Vagina (tissue), 2 donors: ENCODE measurements at regions not wholly inside any gene's neighbourhood (a gene's known extent, or its start where the extent isn't known, plus 50 kb on each side); places are given as distances from the start of the nearest gene placed in this dataset.

ENCODE experiments used
- POLR2A ChIP-seq, 2 donors: fragments of 450-650 bp; IDR thresholded peaks; one replicate each; pipeline ENCODE4 v1.6.1; 2017; ENCODE audit warnings: antibody characterized with exemption in 2 of 2, mild to moderate bottlenecking in 2 of 2, moderate library complexity in 2 of 2
- POLR2AphosphoS5 ChIP-seq, 2 donors: sonication (generic); formaldehyde crosslinking; IDR thresholded peaks; one replicate each; pipeline ENCODE4 v1.9.0; 2017; ENCODE audit warnings: antibody characterized with exemption in 2 of 2, mild to moderate bottlenecking in 2 of 2, low read depth in 1 of 2; ENCODE audit not compliant: insufficient read depth in 1 of 2
- TF ChIP-seq, protein P1 (sequence below), 3 experiments: fragments of 450-650 bp in 2 of 3; fragments of 200-600 bp in 1 of 3; sonication (generic) in 1 of 3; IDR thresholded peaks; one replicate each; pipeline ENCODE4 v1.5.1; 2017 to 2019; ENCODE audit warnings: antibody characterized with exemption in 3 of 3, mild to moderate bottlenecking in 2 of 3, moderate library complexity in 2 of 3

DNA sequence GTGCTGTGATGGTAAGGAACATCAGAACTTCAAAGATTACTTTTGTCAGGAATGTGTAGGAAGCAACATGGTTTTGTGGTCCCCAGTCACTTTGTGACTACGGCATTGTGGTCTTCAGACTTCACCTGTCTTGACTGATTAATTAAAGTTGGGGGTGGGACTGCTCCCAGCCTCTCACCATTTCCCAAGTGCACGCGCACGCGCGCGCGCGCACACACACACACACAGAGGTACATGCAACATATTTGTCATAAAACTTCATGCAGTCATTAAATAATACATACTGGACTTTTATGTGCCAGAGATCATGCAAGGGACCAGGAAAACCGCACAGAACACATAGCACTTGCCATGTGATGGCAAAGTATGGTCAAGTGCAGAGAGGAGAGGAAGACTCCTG, 181.2 kb downstream of the EVX1 start:
- TF ChIP-seq, protein P1, sequence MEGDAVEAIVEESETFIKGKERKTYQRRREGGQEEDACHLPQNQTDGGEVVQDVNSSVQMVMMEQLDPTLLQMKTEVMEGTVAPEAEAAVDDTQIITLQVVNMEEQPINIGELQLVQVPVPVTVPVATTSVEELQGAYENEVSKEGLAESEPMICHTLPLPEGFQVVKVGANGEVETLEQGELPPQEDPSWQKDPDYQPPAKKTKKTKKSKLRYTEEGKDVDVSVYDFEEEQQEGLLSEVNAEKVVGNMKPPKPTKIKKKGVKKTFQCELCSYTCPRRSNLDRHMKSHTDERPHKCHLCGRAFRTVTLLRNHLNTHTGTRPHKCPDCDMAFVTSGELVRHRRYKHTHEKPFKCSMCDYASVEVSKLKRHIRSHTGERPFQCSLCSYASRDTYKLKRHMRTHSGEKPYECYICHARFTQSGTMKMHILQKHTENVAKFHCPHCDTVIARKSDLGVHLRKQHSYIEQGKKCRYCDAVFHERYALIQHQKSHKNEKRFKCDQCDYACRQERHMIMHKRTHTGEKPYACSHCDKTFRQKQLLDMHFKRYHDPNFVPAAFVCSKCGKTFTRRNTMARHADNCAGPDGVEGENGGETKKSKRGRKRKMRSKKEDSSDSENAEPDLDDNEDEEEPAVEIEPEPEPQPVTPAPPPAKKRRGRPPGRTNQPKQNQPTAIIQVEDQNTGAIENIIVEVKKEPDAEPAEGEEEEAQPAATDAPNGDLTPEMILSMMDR (IDR thresholded peaks at IDR 0.05), result no peak
- TF ChIP-seq POLR2AphosphoS5 (IDR thresholded peaks at IDR 0.05; ENCODE audit: insufficient read depth in 1 of 2, low read depth in 1 of 2) (no peak), POLR2A (IDR thresholded peaks at IDR 0.05) (no peak)
